SK-N-MC (cell line): ENCODE measurements at regions not wholly inside any gene's neighbourhood (a gene's known extent, or its start where the extent isn't known, plus 50 kb on each side); places are given as distances from the start of the nearest gene placed in this dataset.

Source experiments
- EZH2 ChIP-seq: fragments of 200-600 bp; sonication (generic); IDR thresholded peaks from one replicate; pipeline ENCODE4 v1.6.1; 2017; ENCODE audit warnings: antibody characterized with exemption
- POLR2AphosphoS5 ChIP-seq: IDR thresholded peaks from 2 replicates; pipeline ENCODE4 v1.6.1; 2012; ENCODE audit warnings: mild to moderate bottlenecking, low read depth, low read length, borderline replicate concordance

- TF ChIP-seq POLR2AphosphoS5 (no peak), EZH2 (no peak)
These were observed 363.9 kb upstream of the PROX1 start for GRCh38 chr1:213623862-213624261.
